GM12878 (cell line): ENCODE measurements at regions not wholly inside any gene's neighbourhood (a gene's known extent, or its start where the extent isn't known, plus 50 kb on each side); places are given as distances from the start of the nearest gene placed in this dataset.

Experiments
- ATAC-seq: fragments of 200-7000 bp; cut with Tn5 transposase; 3 replicates; pipeline ENCODE4 v1.9.1; 2020; ENCODE audit warnings: mild to moderate bottlenecking, moderate library complexity
- BruUV-seq: library from RNA; stranded (reverse); fragments of 400-500 nt; replicated peaks from 2 replicates; lab custom pipeline; 2021; lab: Mats Ljungman, UMichigan
- CTCF ChIA-PET: fragments of 300-600 bp; sonication (Branson Sonifier 250); formaldehyde crosslinking; extraction: SDS; loops from one replicate; lab custom pipeline; 2021; ENCODE audit warnings: inconsistent platforms; lab: Yijun Ruan, JAX
- POLR2A ChIA-PET: fragments of 350-600 bp; formaldehyde crosslinking; extraction: SDS; loops from one replicate; lab custom pipeline; 2021; ENCODE audit warnings: inconsistent platforms; lab: Charles Lee
- RAD21 ChIA-PET: fragments of 300-600 bp; sonication (Branson Sonifier 250); formaldehyde crosslinking; loops from one replicate; lab custom pipeline; 2023; ENCODE audit warnings: antibody characterized with exemption; ENCODE audit not compliant: unreplicated experiment; lab: Charles Lee
- SMC1A ChIA-PET: fragments of 300-600 bp; sonication (Branson Sonifier 250); formaldehyde crosslinking; loops from one replicate; lab custom pipeline; 2023; ENCODE audit not compliant: unreplicated experiment, uncharacterized antibody; lab: Charles Lee
- DNase-seq: peaks from one replicate; pipeline ENCODE4 v3.0.0-alpha.2; 2011; ENCODE audit warnings: low read depth, low spot score
- FAIRE-seq: peaks from 3 replicates; lab custom pipeline; 2011; peaks lifted over from hg19 to GRCh38; lab: Jason Lieb, UNC
- H2AFZ ChIP-seq: 2 replicates; pipeline ENCODE4 v1.6.0; 2011; ENCODE audit warnings: low read depth, low read length, control low read depth; ENCODE audit not compliant: control insufficient read depth
- H3K27ac ChIP-seq: 2 replicates; pipeline ENCODE4 v1.5.1; 2011; ENCODE audit warnings: control low read depth; ENCODE audit not compliant: control insufficient read depth, insufficient read depth
- H3K27me3 ChIP-seq, 2 experiments: replicated peaks in 1 of 2; 2 replicates each; pipeline versions ENCODE4 v1.6.0 to v1.6.1; 2011; ENCODE audit warnings: low read length in 1 of 2; ENCODE audit not compliant: control insufficient read depth in 2 of 2, insufficient read depth in 2 of 2
- H3K36me3 ChIP-seq, 2 experiments: 2 replicates each; pipeline ENCODE4 v1.5.1; 2011; ENCODE audit warnings: low read length in 1 of 2; ENCODE audit not compliant: control insufficient read depth in 2 of 2, insufficient read depth in 2 of 2
- H3K4me1 ChIP-seq: 2 replicates; pipeline ENCODE4 v1.6.1; 2011; ENCODE audit warnings: mild to moderate bottlenecking, low read length, moderate library complexity, mixed read lengths; ENCODE audit not compliant: control insufficient read depth, insufficient read depth
- H3K4me2 ChIP-seq: 2 replicates; pipeline ENCODE4 v1.6.0; 2011; ENCODE audit warnings: control low read depth; ENCODE audit not compliant: control insufficient read depth, insufficient read depth
- H3K4me3 ChIP-seq: fragments of 200-600 bp; sonication (generic); 2 replicates; pipeline ENCODE4 v1.5.1; 2016
- H3K79me2 ChIP-seq: 2 replicates; pipeline ENCODE4 v1.6.0; 2011; ENCODE audit warnings: low read length; ENCODE audit not compliant: control insufficient read depth, insufficient read depth
- H3K9ac ChIP-seq: 2 replicates; pipeline ENCODE4 v1.8.0; 2011; ENCODE audit warnings: low read length, control low read depth, mixed read lengths; ENCODE audit not compliant: control insufficient read depth, insufficient read depth
- H3K9me3 ChIP-seq: replicated peaks from 3 replicates; pipeline ENCODE4 v1.5.1; 2011; ENCODE audit warnings: mild to moderate bottlenecking, low read length; ENCODE audit not compliant: control insufficient read depth, insufficient read depth
- H4K20me1 ChIP-seq: 2 replicates; pipeline ENCODE4 v1.6.0; 2011; ENCODE audit not compliant: control insufficient read depth, insufficient read depth
- CHD4 ChIP-seq: fragments of 200-600 bp; sonication (generic); IDR thresholded peaks from 2 replicates; pipeline ENCODE4 v1.6.1; 2016; ENCODE audit warnings: mild to moderate bottlenecking
- EED ChIP-seq: sonication (generic); IDR thresholded peaks from 2 replicates; pipeline ENCODE4 v1.6.1; 2016; ENCODE audit warnings: antibody characterized with exemption, low read depth
- HDGF ChIP-seq: fragments of 450-650 bp; IDR thresholded peaks from 2 replicates; pipeline ENCODE4 v1.6.1; 2016; ENCODE audit warnings: antibody characterized with exemption
- KAT2A ChIP-seq: conservative IDR thresholded peaks from 2 replicates; pipeline ENCODE4 v1.6.1; 2011; ENCODE audit warnings: low read depth, low read length; ENCODE audit not compliant: control insufficient read depth
- MYB ChIP-seq: fragments of 150-350 bp; IDR thresholded peaks from 2 replicates; pipeline ENCODE4 v1.6.1; 2014; ENCODE audit warnings: mild to moderate bottlenecking, low read depth, low read length, borderline replicate concordance
- NR2C1 ChIP-seq: fragments of 450-650 bp; IDR thresholded peaks from 2 replicates; pipeline ENCODE4 v1.6.1; 2017; ENCODE audit warnings: antibody characterized with exemption, mild to moderate bottlenecking, moderate library complexity
- NR2F1 ChIP-seq: fragments of 450-650 bp; conservative IDR thresholded peaks from 2 replicates; pipeline ENCODE4 v1.6.1; 2017; ENCODE audit warnings: mild to moderate bottlenecking
- RBBP5 ChIP-seq: fragments of 200-600 bp; sonication (generic); conservative IDR thresholded peaks from 2 replicates; pipeline ENCODE4 v1.6.1; 2016
- RCOR1 ChIP-seq: conservative IDR thresholded peaks from 2 replicates; pipeline ENCODE4 v1.6.1; 2012; ENCODE audit warnings: low read depth, low read length, improper control_type of control experiment
- SREBF1 ChIP-seq: IDR thresholded peaks from 2 replicates; pipeline ENCODE4 v1.6.1; 2012; ENCODE audit warnings: mild to moderate bottlenecking, low read length
- STAT1 ChIP-seq: fragments of 450-650 bp; conservative IDR thresholded peaks from 2 replicates; pipeline ENCODE4 v1.6.1; 2014; ENCODE audit warnings: antibody characterized with exemption, mild to moderate bottlenecking
- ZNF24 ChIP-seq: fragments of 450-650 bp; IDR thresholded peaks from 2 replicates; pipeline ENCODE4 v1.6.1; 2017; ENCODE audit warnings: antibody characterized with exemption, mild to moderate bottlenecking
- WGBS: methylation state at CpG from one replicate; pipeline ENCODE4 v1.1.6; 2016; ENCODE audit warnings: low lambda C conversion rate; ENCODE audit not compliant: insufficient replicate concordance, insufficient coverage; ENCODE audit errors: missing lambda C conversion rate; 5-methylcytosine and 5-hydroxymethylcytosine counted together
- in situ Hi-C: fragments of 300-500 bp; cut with MboI; formaldehyde crosslinking; loops from 9 replicates; pipeline ENCODE4 v1.14.3; 2018; ENCODE audit warnings: mixed read lengths
- intact Hi-C: fragments of 100-400 bp; cut with micrococcal nuclease; formaldehyde crosslinking; loops from one replicate; pipeline ENCODE4 v1.14.2; 2022; ENCODE audit not compliant: unreplicated experiment
- TF ChIP-seq, protein P1 (sequence below): fragments of 450-650 bp; formaldehyde crosslinking; IDR thresholded peaks from 2 replicates; pipeline ENCODE4 v1.5.0; 2022; ENCODE audit warnings: mild to moderate bottlenecking, missing genetic modification characterization
- TF ChIP-seq, protein P2 (sequence below): IDR thresholded peaks from 2 replicates; pipeline ENCODE4 v1.6.1; 2011; ENCODE audit warnings: mild to moderate bottlenecking, low read depth, low read length, moderate library complexity; ENCODE audit not compliant: insufficient replicate concordance

DNA sequence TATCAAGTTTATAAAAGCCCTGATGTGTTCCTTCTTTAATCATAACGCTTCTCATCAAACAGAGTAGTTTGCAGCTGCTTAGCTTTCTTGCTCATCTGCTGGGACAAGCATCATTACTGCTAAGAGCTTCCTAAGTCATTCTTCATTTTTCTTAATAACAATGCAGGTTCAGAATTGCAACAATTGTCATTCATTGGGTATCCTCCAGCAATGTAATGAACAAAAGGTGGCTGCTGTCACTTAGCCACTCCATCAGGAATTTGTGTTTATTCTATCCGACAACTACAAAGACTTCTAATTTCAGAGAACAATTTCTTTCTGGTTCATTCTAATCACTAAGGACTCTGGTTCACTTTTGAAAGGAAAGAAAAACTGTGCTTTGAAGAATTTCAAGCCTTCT is 836.7 kb upstream of the CDH10 start:
- H3K27me3 ChIP-seq: no peaks in the 10 kb centered on the region
- DNase-seq (no peak), ATAC-seq (no peak), FAIRE-seq (no peak)
- no peak overlapping the region for H2AFZ ChIP-seq
- no peaks in the 10 kb centered on the region for H3K36me3 ChIP-seq
- no peaks in the 10 kb centered on the region for H3K9me3 ChIP-seq
- H3K4me2 ChIP-seq: no peak overlapping the region
- ChIA-PET SMC1A (interaction anchor here (0.9 kb wide), 1 partner anchor 10 kb away, joined by 3 read pairs; no protein-coding TSS in a partner anchor), POLR2A (no interaction called here), CTCF (no interaction called here), RAD21 (no interaction called here)
- BruUV-seq: no TSS peak
- H3K9ac ChIP-seq: no peak overlapping the region
- intact Hi-C loops: no loop called here
- no peak overlapping the region for H3K27ac ChIP-seq
- no peak for TF ChIP-seq NR2C1
- TF ChIP-seq RCOR1: no peak
- TF ChIP-seq MYB: no peak
- TF ChIP-seq RBBP5: no peak
- TF ChIP-seq, protein P1, sequence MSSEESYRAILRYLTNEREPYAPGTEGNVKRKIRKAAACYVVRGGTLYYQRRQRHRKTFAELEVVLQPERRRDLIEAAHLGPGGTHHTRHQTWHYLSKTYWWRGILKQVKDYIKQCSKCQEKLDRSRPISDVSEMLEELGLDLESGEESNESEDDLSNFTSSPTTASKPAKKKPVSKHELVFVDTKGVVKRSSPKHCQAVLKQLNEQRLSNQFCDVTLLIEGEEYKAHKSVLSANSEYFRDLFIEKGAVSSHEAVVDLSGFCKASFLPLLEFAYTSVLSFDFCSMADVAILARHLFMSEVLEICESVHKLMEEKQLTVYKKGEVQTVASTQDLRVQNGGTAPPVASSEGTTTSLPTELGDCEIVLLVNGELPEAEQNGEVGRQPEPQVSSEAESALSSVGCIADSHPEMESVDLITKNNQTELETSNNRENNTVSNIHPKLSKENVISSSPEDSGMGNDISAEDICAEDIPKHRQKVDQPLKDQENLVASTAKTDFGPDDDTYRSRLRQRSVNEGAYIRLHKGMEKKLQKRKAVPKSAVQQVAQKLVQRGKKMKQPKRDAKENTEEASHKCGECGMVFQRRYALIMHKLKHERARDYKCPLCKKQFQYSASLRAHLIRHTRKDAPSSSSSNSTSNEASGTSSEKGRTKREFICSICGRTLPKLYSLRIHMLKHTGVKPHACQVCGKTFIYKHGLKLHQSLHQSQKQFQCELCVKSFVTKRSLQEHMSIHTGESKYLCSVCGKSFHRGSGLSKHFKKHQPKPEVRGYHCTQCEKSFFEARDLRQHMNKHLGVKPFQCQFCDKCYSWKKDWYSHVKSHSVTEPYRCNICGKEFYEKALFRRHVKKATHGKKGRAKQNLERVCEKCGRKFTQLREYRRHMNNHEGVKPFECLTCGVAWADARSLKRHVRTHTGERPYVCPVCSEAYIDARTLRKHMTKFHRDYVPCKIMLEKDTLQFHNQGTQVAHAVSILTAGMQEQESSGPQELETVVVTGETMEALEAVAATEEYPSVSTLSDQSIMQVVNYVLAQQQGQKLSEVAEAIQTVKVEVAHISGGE (CRISPR knock-in tag): no peak
- H4K20me1 ChIP-seq: no peaks in the 10 kb centered on the region
- in situ Hi-C loops: no loop called here
- 59% methylated on average over 2 of the region's 2 CpGs for WGBS
- no peaks in the 10 kb centered on the region for H3K4me1 ChIP-seq
- H3K4me3 ChIP-seq: no peak overlapping the region
- H3K79me2 ChIP-seq: no peaks in the 10 kb centered on the region

DNA sequence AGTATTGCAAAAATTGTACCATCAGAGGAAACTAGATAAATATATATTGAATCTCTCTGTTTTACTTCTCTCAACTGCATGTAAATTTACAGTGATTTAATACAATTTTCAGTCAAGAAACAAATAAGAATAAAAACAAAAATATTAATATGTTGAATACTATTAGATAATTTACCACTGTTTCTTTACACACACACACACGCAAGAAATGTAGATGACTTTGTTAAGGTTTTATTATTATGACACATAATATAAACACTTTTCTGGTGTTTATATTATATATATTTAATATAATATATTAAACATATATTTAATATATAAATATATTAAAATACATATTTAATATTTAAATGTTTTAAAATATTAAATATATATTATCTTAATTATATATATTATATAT is 814.3 kb upstream of the CDH10 start:
- ATAC-seq (no peak), DNase-seq (no peak), FAIRE-seq (no peak)
- Histone ChIP-seq H3K4me1 (no peaks in the 10 kb centered on the region), H3K27me3 (no peaks in the 10 kb centered on the region), H3K27ac (no peak overlapping the region), H4K20me1 (no peaks in the 10 kb centered on the region), H3K4me2 (no peak overlapping the region), H3K36me3 (no peaks in the 10 kb centered on the region), H3K4me3 (no peak overlapping the region), H3K9me3 (no peaks in the 10 kb centered on the region), H3K79me2 (no peaks in the 10 kb centered on the region), H3K9ac (no peak overlapping the region), H2AFZ (no peak overlapping the region)
- in situ Hi-C loops: no loop called here
- intact Hi-C loops: no loop called here
- SMC1A ChIA-PET: no interaction called here
- POLR2A ChIA-PET: no interaction called here
- BruUV-seq: no TSS peak
- 97% methylated on average over 1 of the region's 1 CpG for WGBS
- RAD21 ChIA-PET: no interaction called here
- CTCF ChIA-PET: no interaction called here
- TF ChIP-seq ZNF24 (no peak), EED (no peak), SREBF1 (no peak), HDGF (no peak), STAT1 (no peak), KAT2A (no peak), CHD4 (no peak), NR2F1 (no peak)
- TF ChIP-seq, protein P2, sequence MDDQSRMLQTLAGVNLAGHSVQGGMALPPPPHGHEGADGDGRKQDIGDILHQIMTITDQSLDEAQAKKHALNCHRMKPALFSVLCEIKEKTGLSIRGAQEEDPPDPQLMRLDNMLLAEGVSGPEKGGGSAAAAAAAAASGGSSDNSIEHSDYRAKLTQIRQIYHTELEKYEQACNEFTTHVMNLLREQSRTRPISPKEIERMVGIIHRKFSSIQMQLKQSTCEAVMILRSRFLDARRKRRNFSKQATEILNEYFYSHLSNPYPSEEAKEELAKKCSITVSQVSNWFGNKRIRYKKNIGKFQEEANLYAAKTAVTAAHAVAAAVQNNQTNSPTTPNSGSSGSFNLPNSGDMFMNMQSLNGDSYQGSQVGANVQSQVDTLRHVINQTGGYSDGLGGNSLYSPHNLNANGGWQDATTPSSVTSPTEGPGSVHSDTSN: no peak
